ENCODE measurements at regions not wholly inside any gene's neighbourhood (a gene's known extent, or its start where the extent isn't known, plus 50 kb on each side); places are given as distances from the start of the nearest gene placed in this dataset.
A peak's percentile ranks its signal among the peaks of the same experiment; 100 is the strongest.

DNA sequence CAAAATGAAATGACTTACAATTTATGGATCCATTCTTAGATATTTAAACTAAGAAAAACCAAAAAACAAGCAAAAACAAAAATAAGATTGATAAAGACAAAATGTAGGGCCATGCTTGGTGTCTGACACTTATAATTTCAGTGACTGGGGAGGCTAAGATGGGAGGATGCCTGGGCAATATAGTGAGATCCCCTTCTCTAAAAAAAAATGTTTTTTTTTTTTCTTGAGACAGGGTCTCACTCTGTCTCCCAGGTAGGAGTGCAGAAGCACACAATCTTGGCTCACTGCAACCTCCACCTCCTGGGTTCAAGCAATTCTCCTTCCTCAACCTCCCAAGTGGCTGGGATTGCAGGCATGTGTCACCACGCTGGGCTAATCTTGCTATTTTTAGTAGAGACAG, 92.4 kb downstream of the HFE start:
- Histone ChIP-seq H3K4me1 (ENCODE audit: insufficient read depth, low read length) (peaks cover 24% of the 10 kb centered on the region), H3K36me3 (ENCODE audit: insufficient read depth, low read length) (no peaks in the 10 kb centered on the region), H3K27me3 (ENCODE audit: control insufficient read depth in 1 of 2, insufficient read depth in 2 of 2, low read length in 2 of 2) (no peaks in the 10 kb centered on the region), H3K9me3 (ENCODE audit: control insufficient read depth in 1 of 2, insufficient read depth in 1 of 2, low read length in 2 of 2) (no peaks in the 10 kb centered on the region), H3K4me3 (ENCODE audit: low read length) (no peak overlapping the region), H3K27ac (ENCODE audit: low read depth in 1 of 2, low read length in 2 of 2) (no peak overlapping the region)
- intact Hi-C loops (cut with DNase I, micrococcal nuclease): loop anchor here in 1 of 2 experiments (10.0 kb wide), 1 partner anchor 415 kb away; the partner anchor contains the start of gene ABT1
- peaks cover 39% of the 10 kb centered on the region for H3K4me1 Mint-ChIP-seq (ENCODE audit: low read depth)
- DNase-seq (no peak), ATAC-seq (ENCODE audit: poor library complexity) (no peak)
- no peaks in the 10 kb centered on the region for H3K27me3 Mint-ChIP-seq
- CTCF ChIA-PET: interaction anchor here (1.3 to 1.4 kb wide), 2 partner anchors 10 to 92 kb away, joined by 3 to 5 read pairs; a partner anchor contains a TSS
- POLR2A ChIA-PET: interaction anchor here (1.0 to 5.8 kb wide), 9 partner anchors 9 to 1630 kb away, joined by 3 to 90 read pairs (median 6); a partner anchor contains a TSS
- H3K9me3 Mint-ChIP-seq: no peaks in the 10 kb centered on the region
- TF ChIP-seq, protein P1, sequence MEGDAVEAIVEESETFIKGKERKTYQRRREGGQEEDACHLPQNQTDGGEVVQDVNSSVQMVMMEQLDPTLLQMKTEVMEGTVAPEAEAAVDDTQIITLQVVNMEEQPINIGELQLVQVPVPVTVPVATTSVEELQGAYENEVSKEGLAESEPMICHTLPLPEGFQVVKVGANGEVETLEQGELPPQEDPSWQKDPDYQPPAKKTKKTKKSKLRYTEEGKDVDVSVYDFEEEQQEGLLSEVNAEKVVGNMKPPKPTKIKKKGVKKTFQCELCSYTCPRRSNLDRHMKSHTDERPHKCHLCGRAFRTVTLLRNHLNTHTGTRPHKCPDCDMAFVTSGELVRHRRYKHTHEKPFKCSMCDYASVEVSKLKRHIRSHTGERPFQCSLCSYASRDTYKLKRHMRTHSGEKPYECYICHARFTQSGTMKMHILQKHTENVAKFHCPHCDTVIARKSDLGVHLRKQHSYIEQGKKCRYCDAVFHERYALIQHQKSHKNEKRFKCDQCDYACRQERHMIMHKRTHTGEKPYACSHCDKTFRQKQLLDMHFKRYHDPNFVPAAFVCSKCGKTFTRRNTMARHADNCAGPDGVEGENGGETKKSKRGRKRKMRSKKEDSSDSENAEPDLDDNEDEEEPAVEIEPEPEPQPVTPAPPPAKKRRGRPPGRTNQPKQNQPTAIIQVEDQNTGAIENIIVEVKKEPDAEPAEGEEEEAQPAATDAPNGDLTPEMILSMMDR (IDR thresholded peaks at IDR 0.05): no peak
- no peak overlapping the region for H3K27ac Mint-ChIP-seq
- no peak overlapping the region for H3K4me3 Mint-ChIP-seq
- H3K36me3 Mint-ChIP-seq (ENCODE audit: low read depth): peaks cover 4% of the 10 kb centered on the region

DNA sequence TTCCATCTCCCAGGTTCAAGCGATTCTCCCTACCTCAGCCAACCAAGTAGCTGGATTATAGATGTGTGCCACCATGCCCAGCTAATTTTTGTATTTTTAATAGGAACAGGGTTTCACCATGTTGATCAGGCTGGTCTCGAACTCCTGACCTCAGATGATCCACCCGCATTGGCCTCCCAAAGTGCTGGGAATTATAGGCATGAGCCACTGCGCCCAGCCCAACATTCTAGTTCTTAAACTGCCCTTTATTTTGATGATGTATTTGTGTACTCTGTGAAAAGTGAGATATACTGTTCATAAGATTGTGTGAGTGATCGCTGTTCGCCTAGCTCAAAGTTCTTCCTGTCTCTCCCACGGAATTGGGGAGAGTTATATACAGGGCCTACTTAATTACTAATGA, 93.1 kb downstream of the HFE start:
- H3K36me3 ChIP-seq (ENCODE audit: insufficient read depth, low read length): no peaks in the 10 kb centered on the region
- TF ChIP-seq, protein P1 (IDR thresholded peaks at IDR 0.05): no peak
- no peak overlapping the region for H3K4me3 Mint-ChIP-seq
- no peaks in the 10 kb centered on the region for H3K27me3 Mint-ChIP-seq
- peaks cover 35% of the 10 kb centered on the region for H3K4me1 Mint-ChIP-seq (ENCODE audit: low read depth)
- peaks cover 4% of the 10 kb centered on the region for H3K36me3 Mint-ChIP-seq (ENCODE audit: low read depth)
- H3K4me1 ChIP-seq (ENCODE audit: insufficient read depth, low read length): peaks cover 24% of the 10 kb centered on the region
- H3K27ac Mint-ChIP-seq: peak overlapping the region; percentile 2
- POLR2A ChIA-PET: interaction anchor here (0.6 to 5.8 kb wide), 9 partner anchors 8 to 1630 kb away, joined by 3 to 90 read pairs (median 6); a partner anchor contains a TSS
- intact Hi-C loops (cut with DNase I, micrococcal nuclease): no loop called here
- DNase-seq (peak in 1 of 14 experiments; percentile 27), ATAC-seq (ENCODE audit: poor library complexity) (no peak)
- CTCF ChIA-PET: interaction anchor here (0.7 kb wide), 1 partner anchor 37 kb away, joined by 3 read pairs; no protein-coding TSS in a partner anchor
- no peaks in the 10 kb centered on the region for H3K27me3 ChIP-seq (ENCODE audit: control insufficient read depth in 1 of 2, insufficient read depth in 2 of 2, low read length in 2 of 2)
- no peaks in the 10 kb centered on the region for H3K9me3 ChIP-seq (ENCODE audit: control insufficient read depth in 1 of 2, insufficient read depth in 1 of 2, low read length in 2 of 2)
- no peak overlapping the region for H3K27ac ChIP-seq (ENCODE audit: low read depth in 1 of 2, low read length in 2 of 2)
- H3K9me3 Mint-ChIP-seq: no peaks in the 10 kb centered on the region
- no peak overlapping the region for H3K4me3 ChIP-seq (ENCODE audit: low read length)

DNA sequence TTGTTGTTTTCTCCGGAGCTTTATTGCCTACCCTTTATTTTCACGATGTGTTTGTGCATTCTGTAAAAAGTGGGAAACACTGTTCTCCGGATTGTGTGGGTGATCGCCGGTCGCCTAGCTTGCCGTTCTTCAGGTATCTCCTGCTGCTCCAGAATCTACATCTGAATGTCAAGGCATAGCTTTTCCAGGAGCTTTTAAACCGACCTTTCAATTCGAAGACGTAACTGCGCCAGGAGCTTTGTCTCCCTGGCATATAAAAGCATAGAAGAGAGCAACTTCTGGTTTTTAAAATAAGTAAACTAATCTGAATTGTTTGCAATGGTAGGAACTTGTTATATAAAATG, 96.0 kb downstream of the HFE start:
- Mint-ChIP-seq H3K27me3 (no peaks in the 10 kb centered on the region), H3K4me1 (ENCODE audit: low read depth) (peaks cover 36% of the 10 kb centered on the region), H3K4me3 (peak overlapping the region; percentile 99), H3K27ac (peak overlapping the region; percentile 86), H3K36me3 (ENCODE audit: low read depth) (peaks cover 4% of the 10 kb centered on the region), H3K9me3 (no peaks in the 10 kb centered on the region)
- ChIA-PET CTCF (interaction anchor here (1.0 to 2.2 kb wide), 9 partner anchors 15 to 413 kb away, joined by 3 to 10 read pairs (median 4); a partner anchor contains a TSS), POLR2A (interaction anchor here (0.7 to 11.2 kb wide), 57 partner anchors 9 to 1711 kb away, joined by 3 to 866 read pairs (median 5); partner anchors contain the start of gene HMGN4)
- H3K4me3 ChIP-seq (ENCODE audit: low read length): peak overlapping the region; percentile 62
- H3K9me3 ChIP-seq (ENCODE audit: control insufficient read depth in 1 of 2, insufficient read depth in 1 of 2, low read length in 2 of 2): no peaks in the 10 kb centered on the region
- H3K4me1 ChIP-seq (ENCODE audit: insufficient read depth, low read length): peaks cover 29% of the 10 kb centered on the region
- TF ChIP-seq, protein P1 (IDR thresholded peaks at IDR 0.05): no peak
- peak overlapping the region; percentile 43 to 72 for H3K27ac ChIP-seq (ENCODE audit: low read depth in 1 of 2, low read length in 2 of 2)
- H3K27me3 ChIP-seq (ENCODE audit: control insufficient read depth in 1 of 2, insufficient read depth in 2 of 2, low read length in 2 of 2): no peaks in the 10 kb centered on the region
- DNase-seq: peak in 2 of 14 experiments; percentile 12 to 22
- intact Hi-C loops (cut with DNase I, micrococcal nuclease): loop anchor here in 1 of 2 experiments (1.0 kb wide), 1 partner anchor 12 kb away; no protein-coding TSS in a partner anchor
- H3K36me3 ChIP-seq (ENCODE audit: insufficient read depth, low read length): no peaks in the 10 kb centered on the region
- peak; percentile 22 for ATAC-seq (ENCODE audit: poor library complexity)

All from CD4-positive, alpha-beta T cell (primary cell).